GM18505 (cell line): ENCODE measurements at regions not wholly inside any gene's neighbourhood (a gene's known extent, or its start where the extent isn't known, plus 50 kb on each side); places are given as distances from the start of the nearest gene placed in this dataset.

Source experiments
- ATAC-seq: cut with Tn5 transposase; IDR thresholded peaks from one replicate; pipeline ENCODE4 v1.9.1; 2021; ENCODE audit not compliant: unreplicated experiment
- POLR2A ChIP-seq: IDR thresholded peaks from 4 replicates; pipeline ENCODE4 v1.6.1; 2011; ENCODE audit warnings: borderline replicate concordance; ENCODE audit not compliant: insufficient read depth, insufficient read length; ENCODE audit errors: extremely low read depth

GRCh38 chr1:221437171-221437570 is 304.7 kb downstream of the DUSP10 start:
- ATAC-seq: no peak
- TF ChIP-seq POLR2A: no peak

GRCh38 chr1:221437926-221438325 is 304.0 kb downstream of the DUSP10 start:
- ATAC-seq: no peak
- no peak for TF ChIP-seq POLR2A

GRCh38 chr1:221439008-221439746 is 302.7 kb downstream of the DUSP10 start:
- TF ChIP-seq POLR2A: no peak
- ATAC-seq: peak; percentile 94

DNA sequence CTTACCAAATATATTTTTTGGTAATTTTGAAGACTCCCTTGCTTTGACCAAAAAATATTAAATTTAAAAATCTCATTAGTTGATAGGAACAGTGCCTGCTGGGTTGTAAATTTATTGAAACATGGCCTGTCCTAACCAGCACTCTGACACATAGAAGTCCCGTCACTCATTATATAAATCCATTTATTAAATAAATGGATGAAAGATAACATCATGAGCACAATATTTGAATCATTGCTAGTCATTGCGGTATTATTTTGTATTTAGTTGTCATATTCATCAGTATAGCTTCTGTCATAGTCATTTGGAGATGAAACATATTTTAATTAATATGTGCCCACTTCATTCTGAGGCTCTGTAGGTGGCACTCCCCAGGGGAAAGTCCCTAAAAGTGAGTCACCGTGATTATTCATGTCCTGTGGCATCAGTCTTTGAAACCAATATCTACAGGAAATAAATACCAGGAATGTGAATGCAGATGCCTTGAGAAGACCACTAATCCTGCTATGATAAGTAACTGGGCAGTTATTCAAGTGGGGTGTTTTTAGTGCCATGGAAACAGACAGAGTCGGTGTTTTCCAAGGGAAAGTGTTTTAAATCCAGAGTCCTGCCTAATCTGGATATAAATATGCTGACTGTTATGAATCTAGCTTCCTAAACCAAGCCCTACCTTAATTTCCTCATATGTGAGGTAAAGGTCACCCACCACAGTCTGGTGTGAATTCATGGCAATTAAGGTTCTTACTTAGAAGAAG is 302.0 kb downstream of the DUSP10 start:
- ATAC-seq: no peak
- no peak for TF ChIP-seq POLR2A

- no peak for ATAC-seq
Measured at GRCh38 chr1:221440658-221441057, 301.2 kb downstream of the DUSP10 start.

GRCh38 chr1:221442056-221442455 is 299.8 kb downstream of the DUSP10 start:
- no peak for TF ChIP-seq POLR2A
- no peak for ATAC-seq

More at GRCh38 chr1:221440658-221441057, 301.2 kb downstream of the DUSP10 start:
- TF ChIP-seq POLR2A: no peak

DNA sequence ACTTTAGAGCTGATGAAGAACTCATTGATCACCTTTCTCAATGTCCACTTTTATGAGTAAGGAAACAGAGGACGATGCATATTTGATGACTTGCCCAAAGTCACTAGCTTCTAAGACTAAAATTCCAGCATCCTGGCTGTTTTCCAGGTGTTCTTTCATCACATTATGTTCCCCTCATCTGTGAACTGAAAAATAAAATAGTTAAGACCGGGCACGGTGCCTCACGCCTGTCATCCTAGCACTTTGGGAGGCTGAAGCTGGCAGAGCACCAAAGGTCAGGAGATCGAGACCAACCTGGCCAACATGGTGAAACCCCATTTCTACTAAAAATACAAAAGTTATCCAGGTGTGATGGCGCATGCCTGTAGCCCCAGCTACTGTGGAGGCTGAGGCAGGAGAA is 297.5 kb downstream of the DUSP10 start:
- no peak for TF ChIP-seq POLR2A
- ATAC-seq: no peak

- TF ChIP-seq POLR2A: no peak
- ATAC-seq: no peak
Measured at GRCh38 chr1:221448585-221449175, 293.2 kb downstream of the DUSP10 start.

DNA sequence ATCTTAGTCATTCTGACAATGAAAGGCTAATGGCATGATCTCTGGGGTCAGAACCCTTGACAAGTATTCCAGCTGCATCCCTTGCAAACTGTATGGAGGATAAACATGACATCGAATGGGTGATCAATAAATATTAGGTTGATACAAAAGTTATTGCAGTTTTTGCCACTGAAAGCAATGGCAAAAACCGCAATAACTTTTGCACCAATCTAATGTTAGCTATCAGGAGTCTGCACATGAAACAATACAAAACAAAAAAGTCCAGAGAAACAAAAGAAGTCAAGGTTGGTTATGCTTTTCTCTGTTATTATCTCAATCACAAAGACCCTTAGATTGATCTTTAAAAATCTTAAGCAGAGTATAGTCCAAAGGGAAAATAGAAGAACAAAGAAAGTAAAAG is 292.7 kb downstream of the DUSP10 start:
- no peak for TF ChIP-seq POLR2A
- no peak for ATAC-seq

DNA sequence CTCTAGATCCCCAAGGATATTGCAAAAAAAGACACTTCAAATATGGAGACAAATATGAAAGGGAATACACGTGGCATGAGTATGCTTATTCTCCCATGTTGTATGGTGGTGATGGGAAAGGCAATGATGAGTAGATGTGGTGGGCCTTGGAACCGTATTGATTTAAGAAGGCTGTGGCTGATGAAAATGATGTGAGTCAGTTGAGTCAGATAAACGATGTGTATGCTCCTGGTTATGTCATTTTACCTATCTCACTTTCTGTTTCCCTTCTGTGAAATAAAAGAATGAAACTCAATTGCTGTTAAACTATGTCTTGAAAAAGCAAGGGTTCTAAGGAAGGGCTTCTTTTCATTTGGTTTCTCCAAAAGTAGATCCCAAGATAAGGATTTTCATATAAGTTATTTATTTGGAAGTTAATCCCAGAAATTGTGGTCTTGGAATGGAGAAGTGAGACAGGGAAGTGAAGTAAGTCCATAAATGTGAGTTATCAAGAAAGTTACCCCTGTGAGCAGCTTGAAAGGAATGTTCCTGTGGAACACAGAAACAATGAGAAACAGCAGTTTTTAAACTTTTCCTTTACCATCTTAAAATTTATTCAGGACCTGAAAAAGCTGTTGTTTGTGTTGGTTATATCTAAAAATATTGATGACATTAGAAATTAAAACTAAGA is 292.0 kb downstream of the DUSP10 start:
- TF ChIP-seq POLR2A: no peak
- ATAC-seq: no peak

GRCh38 chr1:221451741-221452140 is 290.1 kb downstream of the DUSP10 start:
- ATAC-seq: no peak
- no peak for TF ChIP-seq POLR2A

- no peak for ATAC-seq
- no peak for TF ChIP-seq POLR2A
Measured at GRCh38 chr1:221454096-221454495, 287.8 kb downstream of the DUSP10 start.

- TF ChIP-seq POLR2A: no peak
- ATAC-seq: no peak
Measured at GRCh38 chr1:221456918-221457317, 285.0 kb downstream of the DUSP10 start.
